A549 (cell line): ENCODE measurements at regions not wholly inside any gene's neighbourhood (a gene's known extent, or its start where the extent isn't known, plus 50 kb on each side); places are given as distances from the start of the nearest gene placed in this dataset.

Source experiments
- ATAC-seq, 2 experiments: fragments of 200-7000 bp in 1 of 2; fragments of >200 bp in 1 of 2; cut with Nextera tagmentation in 1 of 2; cut with Tn5 transposase in 1 of 2; 3 replicates each; pipeline versions ENCODE4 v1.8.0 to v1.9.1; 2018 to 2020; ENCODE audit warnings: mild to moderate bottlenecking in 1 of 2, moderate library complexity in 1 of 2
- CTCF ChIA-PET: fragments of 300-600 bp; sonication (Branson Sonifier 250); formaldehyde crosslinking; extraction: SDS; loops from one replicate; lab custom pipeline; 2021; ENCODE audit warnings: antibody characterized with exemption, inconsistent platforms; lab: Yijun Ruan, JAX
- POLR2A ChIA-PET: fragments of 350-600 bp; formaldehyde crosslinking; extraction: SDS; loops from one replicate; lab custom pipeline; 2021; ENCODE audit warnings: antibody characterized with exemption, inconsistent platforms; lab: Yijun Ruan, JAX
- DNase-seq, 2 experiments: peaks; one replicate each; pipeline versions ENCODE4 v3.0.0 to v3.0.0-alpha.2; 2011 to 2016; ENCODE audit warnings: low read depth in 1 of 2, low spot score in 1 of 2
- FAIRE-seq: peaks from 2 replicates; lab custom pipeline; 2011; peaks lifted over from hg19 to GRCh38; lab: Jason Lieb, UNC
- H3K27ac ChIP-seq, 2 experiments: fragments of >200 bp; sonication (Bioruptor Twin); formaldehyde crosslinking; 3 replicates each; pipeline ENCODE4 v1.5.1; 2016 to 2017
- H3K4me1 ChIP-seq: fragments of >200 bp; sonication (Bioruptor Twin); formaldehyde crosslinking; 3 replicates; pipeline ENCODE4 v1.6.1; 2016
- H3K4me2 ChIP-seq: fragments of >200 bp; sonication (Bioruptor Twin); formaldehyde crosslinking; 3 replicates; pipeline ENCODE4 v1.6.1; 2016
- H3K4me3 ChIP-seq: fragments of >200 bp; sonication (Bioruptor Twin); formaldehyde crosslinking; 3 replicates; pipeline ENCODE4 v1.5.1; 2016
- H3K9me3 ChIP-seq: fragments of >200 bp; sonication (Bioruptor Twin); formaldehyde crosslinking; 3 replicates; pipeline ENCODE4 v1.6.1; 2016
- BHLHE40 ChIP-seq: IDR thresholded peaks from 2 replicates; pipeline ENCODE4 v1.6.1; 2012; ENCODE audit warnings: low read depth, low read length, inconsistent platforms
- ESRRA ChIP-seq: fragments of 150-350 bp; IDR thresholded peaks from 2 replicates; pipeline ENCODE4 v1.6.1; 2014; ENCODE audit warnings: mild to moderate bottlenecking, low read length, borderline replicate concordance
- FOSB ChIP-seq: fragments of 250-450 bp; sonication (Bioruptor Pico); IDR thresholded peaks from 2 replicates; pipeline ENCODE4 v1.5.0; 2020; ENCODE audit warnings: mild to moderate bottlenecking, moderate library complexity
- FOSL2 ChIP-seq, 2 experiments: fragments of 450-650 bp in 1 of 2; fragments of >200 bp in 1 of 2; sonication (Bioruptor Twin) in 1 of 2; formaldehyde crosslinking; IDR thresholded peaks; 2 replicates each; pipeline versions ENCODE4 v1.5.0 to v1.6.1; 2016 to 2020; ENCODE audit warnings: mild to moderate bottlenecking in 1 of 2, moderate library complexity in 1 of 2
- HDAC2 ChIP-seq: fragments of 200-600 bp; sonication (generic); IDR thresholded peaks from 2 replicates; pipeline ENCODE4 v1.6.1; 2016
- HES2 ChIP-seq: fragments of >200 bp; sonication (Bioruptor Twin); formaldehyde crosslinking; IDR thresholded peaks from 2 replicates; pipeline ENCODE4 v1.6.1; 2016
- HMGXB4 ChIP-seq: fragments of 250-450 bp; sonication (Bioruptor Pico); IDR thresholded peaks from 2 replicates; pipeline ENCODE4 v1.5.0; 2021; ENCODE audit warnings: mild to moderate bottlenecking, moderate library complexity, borderline replicate concordance
- HOXB13 ChIP-seq: fragments of 250-450 bp; sonication (Bioruptor Pico); IDR thresholded peaks from 2 replicates; pipeline ENCODE4 v1.5.0; 2020; ENCODE audit warnings: low read depth, mild to moderate bottlenecking, moderate library complexity
- JUNB ChIP-seq: fragments of >200 bp; sonication (Bioruptor Twin); formaldehyde crosslinking; IDR thresholded peaks from 2 replicates; pipeline ENCODE4 v1.6.1; 2016
- MAZ ChIP-seq: fragments of 150-350 bp; IDR thresholded peaks from 2 replicates; pipeline ENCODE4 v1.6.1; 2014; ENCODE audit warnings: antibody characterized with exemption, low read depth, low read length, borderline replicate concordance
- POLR2A ChIP-seq: IDR thresholded peaks from 2 replicates; pipeline ENCODE4 v1.6.1; 2012; ENCODE audit warnings: mild to moderate bottlenecking, low read length
- POLR2AphosphoS2 ChIP-seq: conservative IDR thresholded peaks from 2 replicates; pipeline ENCODE4 v1.6.1; 2012; ENCODE audit warnings: low read length, improper control_type of control experiment, inconsistent platforms
- RAD21 ChIP-seq, 2 experiments: fragments of >200 bp in 1 of 2; sonication (Bioruptor Twin) in 1 of 2; formaldehyde crosslinking in 1 of 2; IDR thresholded peaks in 1 of 2; conservative IDR thresholded peaks in 1 of 2; 2 replicates in 1 of 2; 3 replicates in 1 of 2; pipeline ENCODE4 v1.6.1; 2012 to 2018; ENCODE audit warnings: inconsistent platforms in 1 of 2
- REST ChIP-seq: fragments of 200-600 bp; sonication (generic); IDR thresholded peaks from 2 replicates; pipeline ENCODE4 v1.6.1; 2016; ENCODE audit warnings: antibody characterized with exemption, mild to moderate bottlenecking, moderate library complexity
- RFX5 ChIP-seq: fragments of 450-650 bp; IDR thresholded peaks from 2 replicates; pipeline ENCODE4 v1.7.1; 2014; ENCODE audit warnings: antibody characterized with exemption, mild to moderate bottlenecking, moderate library complexity
- SMC3 ChIP-seq: fragments of >200 bp; sonication (Bioruptor Twin); formaldehyde crosslinking; IDR thresholded peaks from 3 replicates; pipeline ENCODE4 v1.6.1; 2018; ENCODE audit warnings: inconsistent platforms
- SREBF2 ChIP-seq: fragments of 450-650 bp; IDR thresholded peaks from 2 replicates; pipeline ENCODE4 v1.6.1; 2014; ENCODE audit warnings: mild to moderate bottlenecking, moderate library complexity
- TP53 ChIP-seq: fragments of 250-450 bp; sonication (Bioruptor Pico); IDR thresholded peaks from 2 replicates; pipeline ENCODE4 v1.5.0; 2021; ENCODE audit warnings: mild to moderate bottlenecking, moderate library complexity
- ZFP36 ChIP-seq: fragments of 450-650 bp; IDR thresholded peaks from 2 replicates; pipeline ENCODE4 v1.6.1; 2014; ENCODE audit warnings: borderline replicate concordance; ENCODE audit not compliant: partially characterized antibody
- WGBS: methylation state at CpG from one replicate; pipeline ENCODE4 v1.1.6; 2017; ENCODE audit errors: missing lambda C conversion rate; 5-methylcytosine and 5-hydroxymethylcytosine counted together

- no peak for TF ChIP-seq MAZ
- no peak for TF ChIP-seq POLR2AphosphoS2
- no peak for TF ChIP-seq REST
- no peak for TF ChIP-seq ESRRA
- no peak for TF ChIP-seq HDAC2
- TF ChIP-seq HMGXB4 (CRISPR knock-in tag), result no peak
- TF ChIP-seq HOXB13, result no peak
- TF ChIP-seq SREBF2, result no peak
- TF ChIP-seq FOSB (CRISPR knock-in tag), result no peak
- no peak for TF ChIP-seq HES2
- TF ChIP-seq BHLHE40, result no peak
- no peak for TF ChIP-seq RFX5
- no peak for TF ChIP-seq SMC3
- no peaks in the 10 kb centered on the region for H3K4me1 ChIP-seq
- ChIA-PET CTCF (no interaction called here), POLR2A (no interaction called here)
- no peak overlapping the region for H3K27ac ChIP-seq
- ATAC-seq (no peak), DNase-seq (no peak), FAIRE-seq (no peak)
- 50% methylated on average over 2 of the region's 2 CpGs for WGBS
- no peak overlapping the region for H3K4me2 ChIP-seq
- H3K4me3 ChIP-seq, result no peak overlapping the region
- no peaks in the 10 kb centered on the region for H3K9me3 ChIP-seq
Observed at GRCh38 chr5:21199087-21199486, 1211.1 kb upstream of the CDH18 start.

- H3K9me3 ChIP-seq, result no peaks in the 10 kb centered on the region
- TF ChIP-seq POLR2A (no peak), RAD21 (conservative IDR thresholded peaks at IDR 0.05 in 1 of 2, IDR thresholded peaks at IDR 0.05 in 1 of 2) (no peak), HMGXB4 (CRISPR knock-in tag) (no peak), JUNB (no peak), ZFP36 (no peak), BHLHE40 (no peak), FOSL2 (IDR thresholded peaks at IDR 0.05) (no peak), FOSL2 (CRISPR knock-in tag; IDR thresholded peaks at IDR 0.05) (no peak), TP53 (CRISPR knock-in tag) (no peak), RFX5 (no peak)
- no peak overlapping the region for H3K4me3 ChIP-seq
- POLR2A ChIA-PET, result no interaction called here
- ATAC-seq (no peak), DNase-seq (no peak), FAIRE-seq (no peak)
- WGBS, result 10% methylated on average over 4 of the region's 4 CpGs
- CTCF ChIA-PET, result no interaction called here
- H3K4me1 ChIP-seq, result no peaks in the 10 kb centered on the region
- no peak overlapping the region for H3K4me2 ChIP-seq
- H3K27ac ChIP-seq, result no peak overlapping the region
Observed at GRCh38 chr5:21195145-21195544, 1207.1 kb upstream of the CDH18 start.
